ENCODE measurements at regions not wholly inside any gene's neighbourhood (a gene's known extent, or its start where the extent isn't known, plus 50 kb on each side); places are given as distances from the start of the nearest gene placed in this dataset.

- no peaks in the 10 kb centered on the region for H3K9me3 ChIP-seq
- ATAC-seq, result no peak
- H3K27me3 ChIP-seq, result no peaks in the 10 kb centered on the region
- H3K4me1 ChIP-seq, result no peaks in the 10 kb centered on the region
- no peaks in the 10 kb centered on the region for H3K36me3 ChIP-seq
- DNase-seq, result no peak
- TF ChIP-seq CTCF (IDR thresholded peaks at IDR 0.05 in 4 of 5, conservative IDR thresholded peaks at IDR 0.05 in 1 of 5), result no peak
- TF ChIP-seq POLR2A (IDR thresholded peaks at IDR 0.05), result no peak
- no peak overlapping the region for H3K4me3 ChIP-seq
- no peak overlapping the region for H3K27ac ChIP-seq
- intact Hi-C loops (cut with DNase I; ENCODE audit: low total_unique reads) (no loop called here), in situ Hi-C loops (cut with MboI; ENCODE audit: low sequenced_read_pairs in 4 of 4) (no loop called here)
These were observed 399.1 kb downstream of the PLCL1 start for GRCh38 chr2:198203336-198204069.

Measured in gastrocnemius medialis (tissue), 4 donors.